ENCODE measurements at regions not wholly inside any gene's neighbourhood (a gene's known extent, or its start where the extent isn't known, plus 50 kb on each side); places are given as distances from the start of the nearest gene placed in this dataset.

DNA sequence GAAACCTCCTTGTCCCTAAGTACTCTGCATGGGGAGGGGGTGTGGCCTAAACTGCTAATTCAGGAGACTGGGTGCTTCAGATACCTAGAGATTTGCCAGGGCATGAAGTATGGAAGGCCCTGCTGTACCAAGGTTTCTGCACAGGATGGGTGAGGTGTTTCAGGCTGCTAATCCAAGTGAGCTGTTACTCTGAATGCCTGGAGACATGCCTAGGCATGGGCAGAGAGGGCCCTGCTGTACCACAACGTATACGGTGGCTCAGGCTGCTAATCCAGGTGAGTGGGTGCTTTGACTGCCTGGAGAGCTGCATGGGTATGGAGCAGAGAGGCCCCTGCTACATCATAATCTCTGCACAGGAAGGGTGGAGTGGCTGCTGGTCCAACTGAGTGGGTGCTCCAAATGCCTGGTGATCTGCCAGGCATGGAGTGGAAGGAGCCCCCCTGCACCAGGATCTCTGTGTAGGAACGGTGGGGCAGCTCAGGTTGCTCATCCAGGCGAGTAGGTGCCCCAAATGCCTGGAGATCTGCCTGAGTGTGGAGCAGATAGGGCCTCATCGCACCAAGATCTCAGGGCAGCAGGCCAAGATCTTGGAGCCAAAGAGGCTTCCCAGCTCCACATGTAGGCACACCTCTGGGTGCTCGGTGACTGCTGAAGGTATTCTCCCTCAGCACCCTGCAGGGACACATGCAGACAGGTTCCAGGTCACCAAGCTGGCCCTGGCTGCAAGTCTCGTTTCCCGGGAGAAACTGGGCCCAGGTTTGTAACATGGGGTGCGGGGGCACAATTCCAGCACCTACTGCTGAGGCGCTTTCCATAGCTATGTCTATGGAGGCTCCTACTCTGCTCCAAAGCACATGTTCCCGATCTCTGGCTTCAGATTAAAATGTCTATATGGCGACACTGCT lies 252.5 kb upstream of the PLXNA2 start:
- H3K36me3 ChIP-seq = no peaks in the 10 kb centered on the region
- peaks cover 0 to 15% (median 0%) of the 10 kb centered on the region in 11 donors for H3K9me3 ChIP-seq
- DNase-seq = no peak
- no peaks in the 10 kb centered on the region for H3K27me3 ChIP-seq
- no peak for ATAC-seq
- TF ChIP-seq, protein P1, sequence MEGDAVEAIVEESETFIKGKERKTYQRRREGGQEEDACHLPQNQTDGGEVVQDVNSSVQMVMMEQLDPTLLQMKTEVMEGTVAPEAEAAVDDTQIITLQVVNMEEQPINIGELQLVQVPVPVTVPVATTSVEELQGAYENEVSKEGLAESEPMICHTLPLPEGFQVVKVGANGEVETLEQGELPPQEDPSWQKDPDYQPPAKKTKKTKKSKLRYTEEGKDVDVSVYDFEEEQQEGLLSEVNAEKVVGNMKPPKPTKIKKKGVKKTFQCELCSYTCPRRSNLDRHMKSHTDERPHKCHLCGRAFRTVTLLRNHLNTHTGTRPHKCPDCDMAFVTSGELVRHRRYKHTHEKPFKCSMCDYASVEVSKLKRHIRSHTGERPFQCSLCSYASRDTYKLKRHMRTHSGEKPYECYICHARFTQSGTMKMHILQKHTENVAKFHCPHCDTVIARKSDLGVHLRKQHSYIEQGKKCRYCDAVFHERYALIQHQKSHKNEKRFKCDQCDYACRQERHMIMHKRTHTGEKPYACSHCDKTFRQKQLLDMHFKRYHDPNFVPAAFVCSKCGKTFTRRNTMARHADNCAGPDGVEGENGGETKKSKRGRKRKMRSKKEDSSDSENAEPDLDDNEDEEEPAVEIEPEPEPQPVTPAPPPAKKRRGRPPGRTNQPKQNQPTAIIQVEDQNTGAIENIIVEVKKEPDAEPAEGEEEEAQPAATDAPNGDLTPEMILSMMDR (IDR thresholded peaks at IDR 0.05) = no peak
- intact Hi-C loops (cut with DNase I) = no loop called here
- no peak overlapping the region for H3K27ac ChIP-seq
- no peak overlapping the region for H3K4me3 ChIP-seq
- WGBS, 2 donors = 88 to 96% methylated on average over 12 of the region's 12 CpGs
- no peaks in the 10 kb centered on the region for H3K4me1 ChIP-seq

DNA sequence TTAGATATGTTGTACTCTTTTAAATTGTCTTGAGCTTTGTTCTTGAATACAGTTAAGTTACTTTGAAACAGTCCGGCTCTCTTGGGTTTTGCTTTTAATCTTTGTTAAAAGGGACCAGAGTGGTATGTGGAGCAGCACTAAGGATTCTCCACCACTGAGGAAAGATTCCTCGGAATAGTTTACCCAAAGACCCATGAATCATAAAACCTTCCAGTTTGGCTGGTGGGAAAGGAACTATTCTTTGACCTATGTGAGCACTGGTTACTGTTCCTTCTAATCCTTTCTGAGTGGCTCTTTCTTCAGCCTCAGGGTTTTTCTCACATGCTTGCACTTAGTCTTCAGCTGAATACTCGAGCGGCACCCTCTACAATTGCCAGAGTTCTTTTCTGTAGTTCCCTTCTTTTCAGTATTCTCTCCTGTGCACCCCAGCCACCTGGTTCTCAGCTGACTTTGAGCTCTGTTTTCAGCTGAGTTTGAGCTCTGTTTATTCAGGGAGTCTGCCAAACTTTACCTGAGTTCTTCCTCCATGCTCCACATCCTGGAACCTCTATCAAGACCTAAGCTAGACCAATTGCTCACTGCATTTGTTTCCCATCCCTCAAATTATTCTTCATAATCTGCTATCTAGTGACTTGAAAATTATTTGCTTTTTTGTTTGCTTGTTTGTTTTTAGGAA lies 253.8 kb upstream of the PLXNA2 start:
- no peak for ATAC-seq
- H3K4me3 ChIP-seq = no peak overlapping the region
- no peaks in the 10 kb centered on the region for H3K4me1 ChIP-seq
- no peak for DNase-seq
- H3K27ac ChIP-seq = no peak overlapping the region
- no peaks in the 10 kb centered on the region for H3K27me3 ChIP-seq
- no peaks in the 10 kb centered on the region for H3K36me3 ChIP-seq
- TF ChIP-seq, protein P1 (IDR thresholded peaks at IDR 0.05) = no peak
- 92 to 93% methylated on average over 4 of the region's 4 CpGs for WGBS, 2 donors
- H3K9me3 ChIP-seq = peaks cover 0 to 15% (median 0%) of the 10 kb centered on the region in 11 donors
- intact Hi-C loops (cut with DNase I) = no loop called here

- Histone ChIP-seq H3K4me1 (no peaks in the 10 kb centered on the region), H3K27ac (no peak overlapping the region)
- intact Hi-C loops (cut with DNase I) = no loop called here
Observed at GRCh38 chr1:208499026-208499425, 254.8 kb upstream of the PLXNA2 start.

GRCh38 chr1:208499601-208500000 lies 255.4 kb upstream of the PLXNA2 start:
- Histone ChIP-seq H3K27ac (no peak overlapping the region), H3K4me1 (no peaks in the 10 kb centered on the region), H3K4me3 (no peak overlapping the region), H3K27me3 (no peaks in the 10 kb centered on the region), H3K9me3 (peaks cover 0 to 15% (median 0%) of the 10 kb centered on the region in 11 donors), H3K36me3 (no peaks in the 10 kb centered on the region)
- TF ChIP-seq, protein P1 (IDR thresholded peaks at IDR 0.05) = no peak
- ATAC-seq (no peak), DNase-seq (no peak)
- intact Hi-C loops (cut with DNase I) = no loop called here
- WGBS, 2 donors = 90 to 92% methylated on average over 4 of the region's 4 CpGs

More at GRCh38 chr1:208499026-208499425, 254.8 kb upstream of the PLXNA2 start:
- H3K9me3 ChIP-seq = peaks cover 0 to 15% (median 0%) of the 10 kb centered on the region in 11 donors
- no peak overlapping the region for H3K4me3 ChIP-seq
- TF ChIP-seq, protein P1 (IDR thresholded peaks at IDR 0.05) = no peak
- no peaks in the 10 kb centered on the region for H3K27me3 ChIP-seq
- H3K36me3 ChIP-seq = no peaks in the 10 kb centered on the region
- 77 to 85% methylated on average over 3 of the region's 3 CpGs for WGBS, 2 donors
- ATAC-seq (no peak), DNase-seq (no peak)

Data from heart right ventricle (tissue), 16 donors.